ENCODE measurements at regions not wholly inside any gene's neighbourhood (a gene's known extent, or its start where the extent isn't known, plus 50 kb on each side); places are given as distances from the start of the nearest gene placed in this dataset.

GRCh38 chr10:118153287-118153686, 106.5 kb upstream of the RAB11FIP2 start:
- no peaks in the 10 kb centered on the region for H3K4me1 Mint-ChIP-seq
- Histone ChIP-seq H3K27me3 (ENCODE audit: insufficient read depth, low read length) (no peaks in the 10 kb centered on the region), H3K36me3 (ENCODE audit: insufficient read depth, low read length) (no peaks in the 10 kb centered on the region), H3K9me3 (ENCODE audit: control insufficient read depth in 1 of 2, low read length in 2 of 2) (no peaks in the 10 kb centered on the region), H3K4me1 (ENCODE audit: insufficient read depth, low read length) (no peaks in the 10 kb centered on the region), H3K4me3 (ENCODE audit: low read length in 2 of 2) (no peak overlapping the region), H3K27ac (ENCODE audit: low read depth, low read length) (no peak overlapping the region)
- intact Hi-C loops (cut with micrococcal nuclease) = no loop called here
- no peak for DNase-seq
- CTCF ChIA-PET (ENCODE audit: partially characterized antibody) = no interaction called here
- peaks cover 0 to 7% (median under 1%) of the 10 kb centered on the region in 8 donors for H3K9me3 Mint-ChIP-seq
- POLR2A ChIA-PET (ENCODE audit: partially characterized antibody) = no interaction called here
- H3K27ac Mint-ChIP-seq = no peak overlapping the region
- H3K27me3 Mint-ChIP-seq = peaks cover 5 to 7% of the 10 kb centered on the region in 2 donors
- H3K4me3 Mint-ChIP-seq = no peak overlapping the region
- no peaks in the 10 kb centered on the region for H3K36me3 Mint-ChIP-seq

GRCh38 chr10:118151461-118151860, 104.7 kb upstream of the RAB11FIP2 start:
- Histone ChIP-seq H3K4me1 (ENCODE audit: insufficient read depth, low read length) (no peaks in the 10 kb centered on the region), H3K36me3 (ENCODE audit: insufficient read depth, low read length) (no peaks in the 10 kb centered on the region), H3K4me3 (ENCODE audit: low read length in 2 of 2) (no peak overlapping the region), H3K27ac (ENCODE audit: low read depth, low read length) (no peak overlapping the region), H3K27me3 (ENCODE audit: insufficient read depth, low read length) (no peaks in the 10 kb centered on the region), H3K9me3 (ENCODE audit: control insufficient read depth in 1 of 2, low read length in 2 of 2) (no peaks in the 10 kb centered on the region)
- CTCF ChIA-PET (ENCODE audit: partially characterized antibody) = no interaction called here
- POLR2A ChIA-PET (ENCODE audit: partially characterized antibody) = no interaction called here
- no peaks in the 10 kb centered on the region for H3K4me1 Mint-ChIP-seq
- H3K27me3 Mint-ChIP-seq = peaks cover 5 to 7% of the 10 kb centered on the region in 2 donors
- H3K4me3 Mint-ChIP-seq = no peak overlapping the region
- intact Hi-C loops (cut with micrococcal nuclease) = no loop called here
- H3K36me3 Mint-ChIP-seq = no peaks in the 10 kb centered on the region
- no peak for DNase-seq
- no peak overlapping the region for H3K27ac Mint-ChIP-seq
- H3K9me3 Mint-ChIP-seq = peaks cover 0 to 7% (median under 1%) of the 10 kb centered on the region in 8 donors

- H3K27me3 Mint-ChIP-seq = peaks cover 3 to 7% of the 10 kb centered on the region in 2 donors
- H3K4me1 Mint-ChIP-seq = no peaks in the 10 kb centered on the region
- H3K36me3 Mint-ChIP-seq = no peaks in the 10 kb centered on the region
- Histone ChIP-seq H3K9me3 (ENCODE audit: control insufficient read depth in 1 of 2, low read length in 2 of 2) (no peaks in the 10 kb centered on the region), H3K36me3 (ENCODE audit: insufficient read depth, low read length) (no peaks in the 10 kb centered on the region), H3K4me1 (ENCODE audit: insufficient read depth, low read length) (no peaks in the 10 kb centered on the region), H3K27ac (ENCODE audit: low read depth, low read length) (no peak overlapping the region), H3K4me3 (ENCODE audit: low read length in 2 of 2) (no peak overlapping the region), H3K27me3 (ENCODE audit: insufficient read depth, low read length) (no peaks in the 10 kb centered on the region)
- ChIA-PET POLR2A (ENCODE audit: partially characterized antibody) (no interaction called here), CTCF (ENCODE audit: partially characterized antibody) (no interaction called here)
- peaks cover 0 to 4% (median 0%) of the 10 kb centered on the region in 8 donors for H3K9me3 Mint-ChIP-seq
- no peak overlapping the region for H3K27ac Mint-ChIP-seq
- intact Hi-C loops (cut with micrococcal nuclease) = no loop called here
- no peak overlapping the region for H3K4me3 Mint-ChIP-seq
- no peak for DNase-seq
Observed at GRCh38 chr10:118148247-118148646, 101.5 kb upstream of the RAB11FIP2 start.

GRCh38 chr10:118145256-118145655, 98.5 kb upstream of the RAB11FIP2 start:
- POLR2A ChIA-PET (ENCODE audit: partially characterized antibody) = no interaction called here
- intact Hi-C loops (cut with micrococcal nuclease) = no loop called here
- no peak for DNase-seq
- H3K4me3 ChIP-seq (ENCODE audit: low read length in 2 of 2) = no peak overlapping the region
- Mint-ChIP-seq H3K36me3 (no peaks in the 10 kb centered on the region), H3K27ac (no peak overlapping the region), H3K9me3 (peaks cover 0 to 4% (median 0%) of the 10 kb centered on the region in 8 donors), H3K4me1 (no peaks in the 10 kb centered on the region), H3K4me3 (no peak overlapping the region), H3K27me3 (peaks cover 2 to 8% of the 10 kb centered on the region in 2 donors)
- no peaks in the 10 kb centered on the region for H3K4me1 ChIP-seq (ENCODE audit: insufficient read depth, low read length)
- no peak overlapping the region for H3K27ac ChIP-seq (ENCODE audit: low read depth, low read length)
- no peaks in the 10 kb centered on the region for H3K27me3 ChIP-seq (ENCODE audit: insufficient read depth, low read length)
- CTCF ChIA-PET (ENCODE audit: partially characterized antibody) = no interaction called here
- no peaks in the 10 kb centered on the region for H3K36me3 ChIP-seq (ENCODE audit: insufficient read depth, low read length)
- H3K9me3 ChIP-seq (ENCODE audit: control insufficient read depth in 1 of 2, low read length in 2 of 2) = no peaks in the 10 kb centered on the region

- Mint-ChIP-seq H3K9me3 (peaks cover 0 to 1% (median 0%) of the 10 kb centered on the region in 8 donors), H3K27me3 (peaks cover 0 to 8% of the 10 kb centered on the region in 2 donors), H3K27ac (no peak overlapping the region), H3K4me3 (no peak overlapping the region), H3K36me3 (no peaks in the 10 kb centered on the region), H3K4me1 (no peaks in the 10 kb centered on the region)
- Histone ChIP-seq H3K4me1 (ENCODE audit: insufficient read depth, low read length) (no peaks in the 10 kb centered on the region), H3K9me3 (ENCODE audit: control insufficient read depth in 1 of 2, low read length in 2 of 2) (no peaks in the 10 kb centered on the region), H3K27ac (ENCODE audit: low read depth, low read length) (no peak overlapping the region), H3K4me3 (ENCODE audit: low read length in 2 of 2) (no peak overlapping the region), H3K36me3 (ENCODE audit: insufficient read depth, low read length) (no peaks in the 10 kb centered on the region), H3K27me3 (ENCODE audit: insufficient read depth, low read length) (no peaks in the 10 kb centered on the region)
- CTCF ChIA-PET (ENCODE audit: partially characterized antibody) = no interaction called here
- intact Hi-C loops (cut with micrococcal nuclease) = no loop called here
- DNase-seq = no peak
- POLR2A ChIA-PET (ENCODE audit: partially characterized antibody) = no interaction called here
Observed at GRCh38 chr10:118141471-118141870, 94.7 kb upstream of the RAB11FIP2 start.

GRCh38 chr10:118139321-118139720, 92.6 kb upstream of the RAB11FIP2 start:
- intact Hi-C loops (cut with micrococcal nuclease) = no loop called here
- H3K4me3 Mint-ChIP-seq = no peak overlapping the region
- H3K27me3 ChIP-seq (ENCODE audit: insufficient read depth, low read length) = no peaks in the 10 kb centered on the region
- H3K36me3 ChIP-seq (ENCODE audit: insufficient read depth, low read length) = no peaks in the 10 kb centered on the region
- H3K36me3 Mint-ChIP-seq = no peaks in the 10 kb centered on the region
- ChIA-PET POLR2A (ENCODE audit: partially characterized antibody) (no interaction called here), CTCF (ENCODE audit: partially characterized antibody) (no interaction called here)
- H3K4me1 ChIP-seq (ENCODE audit: insufficient read depth, low read length) = no peaks in the 10 kb centered on the region
- H3K9me3 ChIP-seq (ENCODE audit: control insufficient read depth in 1 of 2, low read length in 2 of 2) = no peaks in the 10 kb centered on the region
- H3K27me3 Mint-ChIP-seq = peaks cover 0 to 8% of the 10 kb centered on the region in 2 donors
- peaks cover 0 to 4% (median under 1%) of the 10 kb centered on the region in 8 donors for H3K9me3 Mint-ChIP-seq
- H3K4me1 Mint-ChIP-seq = no peaks in the 10 kb centered on the region
- H3K4me3 ChIP-seq (ENCODE audit: low read length in 2 of 2) = no peak overlapping the region
- H3K27ac ChIP-seq (ENCODE audit: low read depth, low read length) = no peak overlapping the region
- H3K27ac Mint-ChIP-seq = no peak overlapping the region
- no peak for DNase-seq

- Histone ChIP-seq H3K27ac (ENCODE audit: low read depth, low read length) (no peak overlapping the region), H3K9me3 (ENCODE audit: control insufficient read depth in 1 of 2, low read length in 2 of 2) (no peaks in the 10 kb centered on the region), H3K4me3 (ENCODE audit: low read length in 2 of 2) (no peak overlapping the region), H3K27me3 (ENCODE audit: insufficient read depth, low read length) (no peaks in the 10 kb centered on the region), H3K4me1 (ENCODE audit: insufficient read depth, low read length) (no peaks in the 10 kb centered on the region), H3K36me3 (ENCODE audit: insufficient read depth, low read length) (no peaks in the 10 kb centered on the region)
- no peaks in the 10 kb centered on the region for H3K4me1 Mint-ChIP-seq
- intact Hi-C loops (cut with micrococcal nuclease) = no loop called here
- POLR2A ChIA-PET (ENCODE audit: partially characterized antibody) = no interaction called here
- no peaks in the 10 kb centered on the region for H3K36me3 Mint-ChIP-seq
- H3K27me3 Mint-ChIP-seq = peaks cover 3 to 9% of the 10 kb centered on the region in 2 donors
- H3K9me3 Mint-ChIP-seq = peaks cover 0 to 12% (median 0%) of the 10 kb centered on the region in 8 donors
- H3K4me3 Mint-ChIP-seq = no peak overlapping the region
- no peak overlapping the region for H3K27ac Mint-ChIP-seq
- no peak for DNase-seq
- CTCF ChIA-PET (ENCODE audit: partially characterized antibody) = no interaction called here
Observed at GRCh38 chr10:118128675-118129074, 81.9 kb upstream of the RAB11FIP2 start.

GRCh38 chr10:118118716-118119115, 72.0 kb upstream of the RAB11FIP2 start:
- intact Hi-C loops (cut with micrococcal nuclease) = no loop called here
- H3K27ac ChIP-seq (ENCODE audit: low read depth, low read length) = no peak overlapping the region
- CTCF ChIA-PET (ENCODE audit: partially characterized antibody) = no interaction called here
- Mint-ChIP-seq H3K4me1 (no peaks in the 10 kb centered on the region), H3K27ac (no peak overlapping the region), H3K27me3 (peaks cover 4 to 8% of the 10 kb centered on the region in 2 donors), H3K4me3 (no peak overlapping the region), H3K9me3 (peaks cover 0 to 3% (median 0%) of the 10 kb centered on the region in 8 donors), H3K36me3 (no peaks in the 10 kb centered on the region)
- no peaks in the 10 kb centered on the region for H3K36me3 ChIP-seq (ENCODE audit: insufficient read depth, low read length)
- POLR2A ChIA-PET (ENCODE audit: partially characterized antibody) = no interaction called here
- no peak overlapping the region for H3K4me3 ChIP-seq (ENCODE audit: low read length in 2 of 2)
- H3K27me3 ChIP-seq (ENCODE audit: insufficient read depth, low read length) = no peaks in the 10 kb centered on the region
- no peaks in the 10 kb centered on the region for H3K4me1 ChIP-seq (ENCODE audit: insufficient read depth, low read length)
- no peak for DNase-seq
- H3K9me3 ChIP-seq (ENCODE audit: control insufficient read depth in 1 of 2, low read length in 2 of 2) = no peaks in the 10 kb centered on the region
